Activated T-helper 2 cell treated with anti-CD3 and anti-CD28 coated beads, Interferon-gamma antibody, Interleukin-2, Interleukin-4, amounts not matched to agents 10 μg/mL and 5 μg/mL and 100 μg/mL, durations not matched to agents 14 hours and 24 hours and 36 hours (primary cell): ENCODE measurements at regions not wholly inside any gene's neighbourhood (a gene's known extent, or its start where the extent isn't known, plus 50 kb on each side); places are given as distances from the start of the nearest gene placed in this dataset.

Experiments used
- DNase-seq: peaks from one replicate; pipeline ENCODE4 v3.0.0; 2021; ENCODE audit warnings: low spot score
- H3K27ac Mint-ChIP-seq: one replicate; pipeline ENCODE4 v1.8.0; 2021; ENCODE audit warnings: mixed read lengths
- H3K27me3 Mint-ChIP-seq: one replicate; pipeline ENCODE4 v1.8.0; 2021; ENCODE audit warnings: low read depth, mixed read lengths
- H3K36me3 Mint-ChIP-seq: one replicate; pipeline ENCODE4 v1.8.0; 2021; ENCODE audit warnings: low read depth, mixed read lengths
- H3K4me1 Mint-ChIP-seq: one replicate; pipeline ENCODE4 v1.8.0; 2021; ENCODE audit warnings: low read depth, mixed read lengths
- H3K4me3 Mint-ChIP-seq: one replicate; pipeline ENCODE4 v1.8.0; 2021; ENCODE audit warnings: low read depth, mild to moderate bottlenecking, moderate library complexity, mixed read lengths
- H3K9me3 Mint-ChIP-seq: one replicate; pipeline ENCODE4 v1.8.0; 2021; ENCODE audit warnings: mixed read lengths
- intact Hi-C: fragments of 100-400 bp; cut with micrococcal nuclease; formaldehyde crosslinking; loops from one replicate; pipeline ENCODE4 v1.15.1; 2023

GRCh38 chr18:42255908-42256765 lies 301.1 kb downstream of the PIK3C3 start:
- no peak for DNase-seq
- Mint-ChIP-seq H3K9me3 (no peaks in the 10 kb centered on the region), H3K36me3 (no peaks in the 10 kb centered on the region), H3K27ac (no peak overlapping the region), H3K4me1 (no peaks in the 10 kb centered on the region), H3K4me3 (no peak overlapping the region), H3K27me3 (no peaks in the 10 kb centered on the region)
- intact Hi-C loops = no loop called here

DNA sequence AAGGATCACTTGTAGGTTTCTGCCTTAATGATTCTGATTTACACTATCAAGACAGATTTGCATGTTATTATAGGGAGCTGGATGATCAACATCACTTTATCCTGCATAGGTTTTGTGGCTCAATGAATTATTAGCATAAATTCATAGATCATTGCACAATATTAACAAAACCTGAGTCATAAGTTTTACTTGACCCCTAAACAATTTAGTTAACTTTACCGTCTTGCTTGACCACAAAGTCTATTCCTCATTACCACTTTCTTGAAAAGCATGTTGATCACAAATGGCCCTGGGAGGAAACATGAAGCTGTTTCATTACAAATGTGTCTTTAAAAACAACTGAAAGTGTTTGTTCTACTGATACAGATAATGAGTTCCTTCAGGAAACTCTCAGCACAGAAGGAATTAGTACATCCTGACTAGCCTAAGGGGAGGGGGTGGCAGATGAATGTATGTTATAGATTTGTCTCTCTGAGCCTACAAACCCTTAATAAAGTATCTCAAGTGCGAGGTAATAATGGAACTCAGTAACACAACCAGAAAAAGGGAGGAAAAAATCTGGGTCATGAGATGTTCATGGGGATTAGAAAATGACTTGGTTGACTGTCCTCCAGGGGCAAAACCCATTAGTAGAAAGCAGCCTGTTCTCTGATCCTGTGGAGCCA lies 303.4 kb downstream of the PIK3C3 start:
- no peaks in the 10 kb centered on the region for H3K9me3 Mint-ChIP-seq
- no peaks in the 10 kb centered on the region for H3K27me3 Mint-ChIP-seq
- intact Hi-C loops = no loop called here
- H3K4me3 Mint-ChIP-seq = no peak overlapping the region
- no peaks in the 10 kb centered on the region for H3K4me1 Mint-ChIP-seq
- no peak for DNase-seq
- H3K36me3 Mint-ChIP-seq = no peaks in the 10 kb centered on the region
- H3K27ac Mint-ChIP-seq = no peak overlapping the region

- DNase-seq = no peak
- Mint-ChIP-seq H3K4me1 (no peaks in the 10 kb centered on the region), H3K27ac (no peak overlapping the region), H3K27me3 (no peaks in the 10 kb centered on the region), H3K4me3 (no peak overlapping the region), H3K36me3 (no peaks in the 10 kb centered on the region), H3K9me3 (no peaks in the 10 kb centered on the region)
- intact Hi-C loops = no loop called here
Observed at GRCh38 chr18:42261731-42262130, 306.7 kb downstream of the PIK3C3 start.

DNA sequence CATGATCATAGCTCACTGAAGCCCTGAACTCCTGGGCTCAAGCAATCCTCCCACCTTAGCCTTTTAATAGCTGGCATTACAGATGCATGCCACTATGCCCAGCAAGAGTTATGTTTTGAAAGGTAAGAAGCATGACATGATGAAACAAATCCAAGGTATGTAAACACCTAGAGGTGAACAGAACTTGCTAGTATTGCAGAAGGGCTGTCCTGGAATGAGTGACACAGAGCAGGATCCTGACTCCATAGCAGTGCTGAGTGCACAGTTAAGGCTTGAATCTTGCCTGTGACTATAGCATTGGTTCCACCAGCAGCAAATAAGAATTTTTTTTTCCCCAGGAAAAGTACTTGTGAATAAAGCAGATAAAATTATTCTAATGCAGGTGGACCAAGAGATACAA lies 309.5 kb downstream of the PIK3C3 start:
- Mint-ChIP-seq H3K27me3 (peaks cover 1% of the 10 kb centered on the region), H3K4me3 (no peak overlapping the region), H3K9me3 (no peaks in the 10 kb centered on the region), H3K36me3 (no peaks in the 10 kb centered on the region), H3K4me1 (no peaks in the 10 kb centered on the region), H3K27ac (no peak overlapping the region)
- DNase-seq = no peak
- intact Hi-C loops = no loop called here

DNA sequence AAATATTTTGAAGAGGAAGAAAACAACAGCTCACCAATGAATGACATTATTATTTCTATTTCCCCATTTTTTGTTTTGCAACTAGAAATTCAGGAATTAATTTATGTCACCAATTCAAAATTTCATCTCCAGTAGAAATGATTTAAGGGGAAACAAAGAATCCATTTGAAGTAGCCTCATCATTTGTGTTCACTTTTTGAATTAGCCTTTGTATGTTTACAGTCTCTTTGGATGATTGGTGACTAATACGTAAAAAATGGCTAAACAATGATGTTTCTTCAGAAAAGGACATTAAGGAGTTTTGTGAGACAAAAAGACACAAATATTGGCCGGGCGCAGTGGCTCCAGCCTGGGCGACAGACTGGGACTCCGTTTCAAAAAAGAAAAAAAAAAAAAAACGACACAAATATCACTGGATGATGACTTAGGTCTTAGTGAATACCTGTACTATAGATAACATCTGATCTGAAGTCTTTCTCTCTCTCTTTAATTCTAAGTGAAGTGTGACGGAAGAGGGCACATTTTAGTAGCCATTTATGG lies 313.2 kb downstream of the PIK3C3 start:
- H3K36me3 Mint-ChIP-seq = no peaks in the 10 kb centered on the region
- intact Hi-C loops = no loop called here
- no peak overlapping the region for H3K4me3 Mint-ChIP-seq
- peaks cover 1% of the 10 kb centered on the region for H3K27me3 Mint-ChIP-seq
- H3K4me1 Mint-ChIP-seq = no peaks in the 10 kb centered on the region
- DNase-seq = no peak
- no peaks in the 10 kb centered on the region for H3K9me3 Mint-ChIP-seq
- no peak overlapping the region for H3K27ac Mint-ChIP-seq

DNA sequence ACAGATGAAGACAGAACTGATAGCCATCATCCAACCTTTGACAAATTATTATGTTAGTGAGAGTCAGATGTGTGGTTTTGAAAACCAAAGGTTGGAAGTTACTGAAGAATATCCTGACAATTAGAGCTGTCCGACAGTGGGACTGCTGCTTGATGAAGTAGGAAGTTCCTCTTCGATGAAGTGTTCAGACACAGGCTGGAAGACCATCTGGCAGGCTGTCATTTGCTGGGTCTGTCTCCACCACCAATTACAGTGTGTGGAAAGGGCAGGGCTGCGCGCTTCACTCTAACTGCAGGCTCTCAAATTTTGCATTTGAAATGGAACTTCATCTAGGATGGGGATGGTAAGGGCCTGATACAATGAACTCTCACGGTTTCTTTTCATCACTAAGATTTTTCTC lies 313.8 kb downstream of the PIK3C3 start:
- no peak for DNase-seq
- H3K27ac Mint-ChIP-seq = no peak overlapping the region
- peaks cover 1% of the 10 kb centered on the region for H3K27me3 Mint-ChIP-seq
- H3K36me3 Mint-ChIP-seq = no peaks in the 10 kb centered on the region
- H3K4me1 Mint-ChIP-seq = no peaks in the 10 kb centered on the region
- intact Hi-C loops = no loop called here
- no peak overlapping the region for H3K4me3 Mint-ChIP-seq
- H3K9me3 Mint-ChIP-seq = no peaks in the 10 kb centered on the region

DNA sequence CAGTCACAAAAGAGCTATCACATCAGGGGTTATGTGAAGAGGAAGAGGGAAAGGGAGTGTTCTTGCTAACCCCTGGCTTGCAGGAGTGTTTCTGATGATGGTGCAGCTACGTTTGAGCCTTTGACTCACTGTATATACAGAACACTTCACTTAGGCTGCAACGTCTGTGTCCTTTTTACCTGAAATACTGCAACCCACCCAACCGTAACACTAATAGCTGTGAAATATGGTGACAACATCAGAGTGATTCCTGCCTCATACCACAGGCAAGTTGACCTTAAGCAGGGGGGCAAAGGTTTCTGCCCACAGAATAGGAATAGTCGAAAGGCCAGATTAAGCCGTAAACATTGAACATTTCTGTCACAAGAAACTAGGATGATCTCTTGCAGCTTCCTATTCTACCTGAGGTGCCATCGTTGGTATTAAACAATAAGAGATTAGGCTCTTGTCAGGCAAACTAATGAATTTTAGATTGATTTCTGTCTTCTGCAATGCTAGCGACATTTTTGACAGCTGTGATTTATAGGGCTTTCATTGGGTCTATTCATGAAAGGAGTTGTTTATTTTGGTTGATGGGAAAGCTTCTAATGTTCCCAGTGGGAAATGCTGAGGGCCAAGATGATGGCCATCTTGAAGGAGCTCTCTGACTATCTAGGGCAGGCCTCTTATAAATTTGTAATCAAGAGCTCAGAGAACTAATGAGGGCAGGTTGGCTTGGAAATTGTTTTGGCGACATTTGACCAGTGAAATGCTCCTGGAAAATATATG lies 316.8 kb downstream of the PIK3C3 start:
- no peak for DNase-seq
- Mint-ChIP-seq H3K36me3 (no peaks in the 10 kb centered on the region), H3K27ac (no peak overlapping the region), H3K9me3 (no peaks in the 10 kb centered on the region), H3K4me1 (no peaks in the 10 kb centered on the region), H3K27me3 (peaks cover 1% of the 10 kb centered on the region), H3K4me3 (no peak overlapping the region)
- intact Hi-C loops = loop anchor here (5.0 to 10.0 kb wide), 2 partner anchors 157 to 220 kb away; no protein-coding TSS in a partner anchor

DNA sequence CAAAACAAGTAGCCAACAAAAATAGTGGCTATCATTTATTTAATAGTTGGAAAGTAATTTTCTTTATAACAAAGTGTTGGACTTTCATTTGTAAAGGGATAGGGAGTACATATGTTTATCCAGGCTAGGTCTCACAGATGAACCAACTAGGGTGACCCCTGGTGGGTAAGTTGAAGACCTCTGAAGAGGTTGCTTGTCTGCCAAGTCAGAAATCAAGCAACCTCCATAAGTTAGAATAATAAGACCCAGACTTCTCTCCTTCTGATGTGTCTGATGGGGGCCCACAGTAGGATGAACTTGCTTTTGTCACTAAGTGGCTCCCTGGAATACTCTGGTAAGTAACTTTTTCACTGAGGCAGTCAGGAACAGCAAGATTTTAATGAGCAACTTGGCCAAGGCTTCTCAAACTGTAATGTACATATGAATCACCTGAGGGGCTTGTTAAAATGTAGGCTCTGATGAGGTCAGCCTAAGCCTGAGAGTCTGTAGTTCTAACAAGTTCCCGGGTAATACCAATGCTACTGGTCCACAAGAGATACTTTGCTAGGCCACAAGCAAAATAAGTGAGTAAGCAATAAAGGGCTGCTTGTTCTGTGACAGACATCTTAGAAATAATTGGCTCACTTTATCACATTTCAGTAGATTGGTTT lies 319.6 kb downstream of the PIK3C3 start:
- H3K4me3 Mint-ChIP-seq = no peak overlapping the region
- H3K9me3 Mint-ChIP-seq = no peaks in the 10 kb centered on the region
- no peak overlapping the region for H3K27ac Mint-ChIP-seq
- no peak for DNase-seq
- H3K27me3 Mint-ChIP-seq = no peaks in the 10 kb centered on the region
- H3K4me1 Mint-ChIP-seq = no peaks in the 10 kb centered on the region
- intact Hi-C loops = loop anchor here (5.0 to 10.0 kb wide), 2 partner anchors 160 to 222 kb away; no protein-coding TSS in a partner anchor
- no peaks in the 10 kb centered on the region for H3K36me3 Mint-ChIP-seq

- Mint-ChIP-seq H3K27me3 (no peaks in the 10 kb centered on the region), H3K4me3 (no peak overlapping the region), H3K9me3 (no peaks in the 10 kb centered on the region), H3K4me1 (no peaks in the 10 kb centered on the region), H3K27ac (no peak overlapping the region), H3K36me3 (no peaks in the 10 kb centered on the region)
- no peak for DNase-seq
- intact Hi-C loops = loop anchor here (10.0 kb wide), 1 partner anchor 160 kb away; no protein-coding TSS in a partner anchor
Observed at GRCh38 chr18:42275138-42275535, 320.1 kb downstream of the PIK3C3 start.

DNA sequence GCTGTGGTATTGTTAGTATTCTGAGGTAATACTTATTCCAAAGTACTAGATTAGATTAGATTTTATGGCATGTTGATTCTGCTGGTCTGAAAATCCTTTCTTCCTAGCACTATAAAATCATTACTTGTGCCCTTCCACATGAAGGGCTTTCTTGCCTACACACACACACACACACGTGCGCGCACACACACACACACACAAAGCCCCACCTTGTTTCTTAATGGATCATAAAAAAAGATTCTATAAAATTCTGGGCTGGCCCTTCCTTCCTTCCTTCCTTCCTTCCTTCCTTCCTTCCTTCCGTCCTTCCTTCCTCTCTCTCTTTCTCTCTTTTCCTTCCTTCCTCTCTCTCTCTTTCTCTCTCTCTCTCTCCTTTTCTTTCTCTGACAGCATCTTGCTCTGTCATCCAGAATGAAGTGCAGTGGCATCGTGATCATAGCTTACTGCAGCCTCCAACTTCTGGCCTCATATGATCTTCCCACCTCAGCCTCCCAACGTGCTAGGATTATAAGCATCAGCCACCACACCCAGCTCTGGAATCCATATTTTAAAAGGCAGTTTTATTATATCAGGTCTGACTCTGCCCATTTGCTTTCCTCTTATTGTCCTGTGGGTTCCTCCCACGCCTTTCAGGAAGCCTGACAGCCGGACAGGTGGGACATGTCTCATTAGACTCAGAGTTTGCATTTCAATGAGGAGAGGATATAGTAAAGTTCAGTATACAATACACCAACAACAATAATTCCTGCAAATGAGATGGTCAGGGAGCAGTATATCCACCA lies 321.1 kb downstream of the PIK3C3 start:
- Mint-ChIP-seq H3K36me3 (no peaks in the 10 kb centered on the region), H3K27me3 (no peaks in the 10 kb centered on the region), H3K9me3 (no peaks in the 10 kb centered on the region), H3K4me3 (no peak overlapping the region), H3K4me1 (no peaks in the 10 kb centered on the region), H3K27ac (no peak overlapping the region)
- intact Hi-C loops = loop anchor here (10.0 kb wide), 1 partner anchor 161 kb away; no protein-coding TSS in a partner anchor
- DNase-seq = no peak

GRCh38 chr18:42281124-42281523 lies 326.1 kb downstream of the PIK3C3 start:
- Mint-ChIP-seq H3K27me3 (no peaks in the 10 kb centered on the region), H3K9me3 (no peaks in the 10 kb centered on the region), H3K36me3 (no peaks in the 10 kb centered on the region), H3K4me1 (no peaks in the 10 kb centered on the region), H3K4me3 (no peak overlapping the region), H3K27ac (no peak overlapping the region)
- intact Hi-C loops = no loop called here
- no peak for DNase-seq

- H3K27me3 Mint-ChIP-seq = no peaks in the 10 kb centered on the region
- no peaks in the 10 kb centered on the region for H3K36me3 Mint-ChIP-seq
- no peaks in the 10 kb centered on the region for H3K4me1 Mint-ChIP-seq
- no peak for DNase-seq
- no peak overlapping the region for H3K27ac Mint-ChIP-seq
- intact Hi-C loops = no loop called here
- H3K4me3 Mint-ChIP-seq = no peak overlapping the region
- no peaks in the 10 kb centered on the region for H3K9me3 Mint-ChIP-seq
Observed at GRCh38 chr18:42281851-42282250, 326.8 kb downstream of the PIK3C3 start.
